ENCODE measurements at regions not wholly inside any gene's neighbourhood (a gene's known extent, or its start where the extent isn't known, plus 50 kb on each side); places are given as distances from the start of the nearest gene placed in this dataset.

GRCh38 chr12:46921764-46922133 lies 96.0 kb upstream of the SLC38A4 start:
- no peaks in the 10 kb centered on the region for H3K9me3 Mint-ChIP-seq
- Histone ChIP-seq H2AFZ (ENCODE audit: low read length) (no peak overlapping the region), H3K14ac (ENCODE audit: insufficient read depth, low read length) (no peak overlapping the region), H2BK12ac (ENCODE audit: insufficient read length, low read depth, low read length) (no peak overlapping the region), H4K5ac (ENCODE audit: insufficient read length, low read depth, low read length) (no peak overlapping the region), H3K4ac (ENCODE audit: low read depth, low read length) (no peak overlapping the region), H4K20me1 (ENCODE audit: control insufficient read depth, insufficient read depth, insufficient read length) (no peaks in the 10 kb centered on the region), H3K4me1 (ENCODE audit: insufficient read depth, low read length) (no peaks in the 10 kb centered on the region), H2AK5ac (ENCODE audit: insufficient read length, low read length) (no peak overlapping the region), H3K18ac (ENCODE audit: insufficient read length, low read depth, low read length) (no peak overlapping the region), H4K91ac (ENCODE audit: insufficient read length, low read depth, low read length) (no peak overlapping the region), H3K23me2 (ENCODE audit: insufficient read length, low read depth, low read length, poor library complexity, severe bottlenecking) (no peaks in the 10 kb centered on the region), H3K4me2 (ENCODE audit: insufficient read depth, insufficient read length, low read length) (no peak overlapping the region), H3K23ac (ENCODE audit: insufficient read length, low read depth, low read length) (no peak overlapping the region), H3K27ac (ENCODE audit: insufficient read length, low read depth, low read length) (no peak overlapping the region), H3K79me1 (ENCODE audit: insufficient read depth, low read depth, low read length, poor library complexity, severe bottlenecking) (no peaks in the 10 kb centered on the region), H2BK5ac (ENCODE audit: insufficient read length, low read length) (no peak overlapping the region), H3K9ac (ENCODE audit: extremely low read depth, insufficient read length, low read length) (no peak overlapping the region), H2BK20ac (ENCODE audit: low read depth, low read length, poor library complexity, severe bottlenecking) (no peak overlapping the region), H3K79me2 (ENCODE audit: insufficient read depth, low read length) (no peaks in the 10 kb centered on the region), H2BK120ac (ENCODE audit: low read depth, low read length, poor library complexity, severe bottlenecking) (no peak overlapping the region), H2BK15ac (ENCODE audit: low read depth, low read length) (no peak overlapping the region), H3K9me3 (ENCODE audit: control insufficient read depth, low read depth, low read length) (no peaks in the 10 kb centered on the region), H4K8ac (replicated peaks; ENCODE audit: insufficient read length, low read depth, low read length) (no peak overlapping the region), H3T11ph (ENCODE audit: low read length) (no peak overlapping the region), H3K27me3 (ENCODE audit: insufficient read depth, low read length) (no peaks in the 10 kb centered on the region), H3K56ac (ENCODE audit: insufficient read length, low read depth, low read length) (no peak overlapping the region)
- H3K36me3 Mint-ChIP-seq (ENCODE audit: insufficient read depth in 1 of 3, low read depth in 3 of 3), result no peaks in the 10 kb centered on the region; a peak in 1 of 7 replicates
- whole genome bisulfite sequencing (ENCODE audit: extremely low coverage, insufficient read length, low lambda C conversion rate), result no CpG with 5 or more reads among the region's 1 CpG
- TF ChIP-seq CTCF (conservative IDR thresholded peaks at IDR 0.05), result no peak
- no peaks in the 10 kb centered on the region for H3K4me1 Mint-ChIP-seq
- no peak overlapping the region for H3K4me3 Mint-ChIP-seq
- H3K27me3 Mint-ChIP-seq (ENCODE audit: low read depth), result peaks cover 1% of the 10 kb centered on the region; the same call in 1 of the 2 replicates
- H3K27ac Mint-ChIP-seq, result no peak overlapping the region
- DNase-seq, result no peak

Data from H9 (cell line).